Stimulated activated CD4-positive, alpha-beta T cell treated with anti-CD3 and anti-CD28 coated beads, Interleukin-2, amount 100 ng/mL, for 48 hours (primary cell): ENCODE measurements at regions not wholly inside any gene's neighbourhood (a gene's known extent, or its start where the extent isn't known, plus 50 kb on each side); places are given as distances from the start of the nearest gene placed in this dataset.

Source experiments
- DNase-seq, 2 donors: peaks; one replicate each; pipeline ENCODE4 v3.0.0-alpha.2; 2020

- DNase-seq, result no peak
These were observed 294.7 kb downstream of the C7orf25 start for GRCh38 chr7:42617071-42617765.

- DNase-seq, result no peak
These were observed 297.2 kb downstream of the C7orf25 start for GRCh38 chr7:42614636-42615035.

GRCh38 chr7:42611961-42612360 is 299.9 kb downstream of the C7orf25 start:
- DNase-seq, result no peak

DNA sequence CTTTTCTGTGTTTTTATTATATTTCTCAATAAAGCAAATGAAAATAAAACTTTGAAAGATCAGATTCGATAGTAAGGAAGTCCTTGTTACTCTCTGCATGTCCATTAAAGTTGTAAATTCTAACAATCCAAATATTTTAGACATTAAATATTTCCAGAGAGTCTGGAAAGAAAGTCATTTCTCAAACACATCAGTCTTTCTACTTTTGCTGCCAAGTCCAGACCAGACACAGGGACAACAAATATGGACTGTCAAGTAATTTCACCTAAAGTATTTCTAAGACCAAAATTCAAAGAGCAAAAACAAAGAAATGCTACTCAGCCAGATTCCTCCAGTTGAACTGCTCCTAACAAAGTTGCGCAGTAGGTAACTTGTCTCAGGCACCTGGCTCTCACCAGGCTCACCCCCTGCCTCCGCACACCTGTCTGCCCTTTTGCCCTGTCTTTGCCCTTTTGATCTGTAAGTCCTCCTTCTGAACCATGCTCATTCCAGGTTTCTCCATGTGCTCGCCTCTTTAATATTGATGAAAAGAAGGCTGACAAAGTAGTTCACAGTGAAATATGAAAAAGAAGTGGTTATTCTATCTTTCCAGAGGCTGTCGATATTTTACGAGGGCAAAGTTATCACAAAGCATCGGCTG is 300.5 kb downstream of the C7orf25 start:
- no peak for DNase-seq

GRCh38 chr7:42606193-42606905 is 305.5 kb downstream of the C7orf25 start:
- no peak for DNase-seq

DNA sequence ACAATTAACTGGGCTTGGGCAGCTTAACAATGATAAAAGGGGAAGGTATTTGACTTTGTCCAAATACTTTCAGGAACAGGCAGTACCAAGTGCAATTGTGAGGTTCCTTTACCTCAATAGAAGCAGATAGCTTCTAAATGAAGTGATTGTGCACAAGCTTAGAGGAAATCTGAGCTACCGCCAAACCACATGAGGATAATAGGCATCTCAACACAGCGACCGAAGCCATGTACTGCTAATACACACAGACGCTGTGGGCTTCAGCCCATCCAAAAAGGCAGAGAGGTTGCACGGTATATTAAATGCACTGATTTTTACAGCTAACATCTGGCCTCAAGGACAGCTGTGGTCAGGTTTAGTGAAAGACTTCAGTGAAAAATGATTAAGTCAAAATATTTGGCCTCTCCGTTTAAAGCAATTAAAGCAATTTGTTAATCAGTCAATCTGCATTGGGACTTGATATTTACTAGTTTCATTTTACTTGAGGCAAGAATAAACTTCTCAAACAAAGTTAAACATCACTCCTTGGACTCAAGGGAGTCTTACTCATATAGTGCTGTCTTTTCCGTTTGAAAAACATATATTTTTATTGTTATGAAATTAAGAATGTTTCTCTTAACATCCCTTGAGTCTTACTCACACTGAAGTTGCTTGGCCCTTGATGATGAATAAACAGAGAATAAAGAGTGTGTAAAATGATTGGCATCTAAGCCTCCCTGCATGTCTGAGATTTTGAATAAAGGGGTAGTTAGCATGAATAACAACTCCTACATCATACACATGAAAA is 306.3 kb downstream of the C7orf25 start:
- no peak for DNase-seq

DNA sequence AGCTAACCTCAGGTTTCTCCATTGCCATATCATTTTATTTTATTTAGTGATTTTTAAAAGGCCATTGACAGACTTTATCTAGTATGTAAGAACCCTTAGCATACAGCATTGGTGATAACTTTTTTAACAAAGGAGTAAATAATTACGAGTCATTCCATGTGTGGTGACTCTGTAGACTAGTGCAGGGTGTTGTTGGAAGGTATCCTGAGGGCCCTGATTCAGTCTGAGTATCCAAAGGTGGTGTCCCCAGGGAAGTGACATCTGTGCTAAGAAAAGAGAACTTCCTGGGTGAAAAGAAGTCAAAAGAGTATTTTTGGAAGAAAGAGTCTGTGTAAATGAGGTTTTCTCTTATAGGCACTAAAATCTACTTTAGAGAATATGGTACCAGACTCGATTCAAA is 308.4 kb downstream of the C7orf25 start:
- no peak for DNase-seq

- DNase-seq, result no peak
These were observed 314.6 kb downstream of the C7orf25 start for GRCh38 chr7:42597300-42597699.

DNA sequence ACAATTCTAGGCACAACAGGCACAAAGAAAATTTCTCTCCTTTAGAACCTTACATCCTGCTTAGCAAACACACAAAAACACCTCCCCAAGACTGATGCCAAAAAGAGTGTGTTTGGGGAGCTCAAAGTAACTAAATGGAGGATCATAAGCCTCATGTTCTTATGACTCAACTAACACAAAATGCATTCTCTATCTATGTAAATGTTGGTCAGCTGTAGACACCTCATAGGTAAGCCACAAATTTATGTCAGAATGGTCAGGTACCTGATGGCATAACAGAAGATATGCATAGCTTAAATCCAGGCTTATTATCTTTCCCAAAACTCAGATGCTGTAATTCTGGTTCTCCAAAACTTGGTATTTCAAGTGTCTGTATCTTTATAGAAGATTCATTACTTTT is 315.1 kb downstream of the C7orf25 start:
- DNase-seq, result no peak

- no peak for DNase-seq
These were observed 318.0 kb downstream of the C7orf25 start for GRCh38 chr7:42593860-42594259.

GRCh38 chr7:42590771-42591310 is 321.0 kb downstream of the C7orf25 start:
- DNase-seq, result no peak

- no peak for DNase-seq
These were observed 323.0 kb downstream of the C7orf25 start for GRCh38 chr7:42588876-42589275.

- no peak for DNase-seq
These were observed 324.1 kb downstream of the C7orf25 start for GRCh38 chr7:42587806-42588205.

DNA sequence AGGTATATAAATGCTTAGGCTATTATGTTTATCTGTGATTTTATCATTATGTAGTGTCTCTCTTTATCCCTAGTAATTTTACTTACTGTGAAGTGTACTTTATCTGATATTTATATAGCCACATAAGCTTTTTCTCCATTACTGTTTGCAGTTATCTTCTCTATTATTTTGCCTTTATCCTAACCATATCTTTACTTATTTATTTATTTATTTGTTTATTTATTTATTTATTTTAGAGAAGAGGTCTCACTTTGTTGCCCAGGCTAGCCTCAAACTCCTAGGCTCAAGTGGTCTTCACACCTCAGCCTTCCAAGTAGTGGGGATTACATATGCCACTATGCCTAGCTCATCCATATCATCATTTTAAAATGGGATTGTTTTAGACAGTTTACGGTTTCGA is 331.8 kb downstream of the C7orf25 start:
- no peak for DNase-seq

- DNase-seq, result no peak
These were observed 336.7 kb downstream of the C7orf25 start for GRCh38 chr7:42575171-42575570.

DNA sequence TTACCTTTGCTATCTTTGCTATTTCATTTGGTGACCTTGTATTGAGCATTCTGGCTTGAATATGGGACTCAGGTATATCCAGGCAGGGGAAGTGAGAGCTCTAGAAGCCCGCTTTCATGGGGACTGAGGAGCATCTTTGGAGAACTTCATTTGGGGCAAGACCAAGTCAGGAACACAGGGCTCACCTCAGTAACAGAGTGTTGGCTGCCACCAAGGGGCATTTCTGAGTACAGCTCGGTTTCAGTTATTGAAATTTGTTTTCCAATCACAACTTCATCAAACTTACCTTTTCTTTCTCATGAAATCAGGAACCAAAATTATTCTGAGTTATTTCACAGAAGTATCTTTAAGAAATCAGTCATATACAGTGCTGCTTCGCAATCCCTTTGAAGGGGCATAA is 337.2 kb downstream of the C7orf25 start:
- DNase-seq, result no peak

DNA sequence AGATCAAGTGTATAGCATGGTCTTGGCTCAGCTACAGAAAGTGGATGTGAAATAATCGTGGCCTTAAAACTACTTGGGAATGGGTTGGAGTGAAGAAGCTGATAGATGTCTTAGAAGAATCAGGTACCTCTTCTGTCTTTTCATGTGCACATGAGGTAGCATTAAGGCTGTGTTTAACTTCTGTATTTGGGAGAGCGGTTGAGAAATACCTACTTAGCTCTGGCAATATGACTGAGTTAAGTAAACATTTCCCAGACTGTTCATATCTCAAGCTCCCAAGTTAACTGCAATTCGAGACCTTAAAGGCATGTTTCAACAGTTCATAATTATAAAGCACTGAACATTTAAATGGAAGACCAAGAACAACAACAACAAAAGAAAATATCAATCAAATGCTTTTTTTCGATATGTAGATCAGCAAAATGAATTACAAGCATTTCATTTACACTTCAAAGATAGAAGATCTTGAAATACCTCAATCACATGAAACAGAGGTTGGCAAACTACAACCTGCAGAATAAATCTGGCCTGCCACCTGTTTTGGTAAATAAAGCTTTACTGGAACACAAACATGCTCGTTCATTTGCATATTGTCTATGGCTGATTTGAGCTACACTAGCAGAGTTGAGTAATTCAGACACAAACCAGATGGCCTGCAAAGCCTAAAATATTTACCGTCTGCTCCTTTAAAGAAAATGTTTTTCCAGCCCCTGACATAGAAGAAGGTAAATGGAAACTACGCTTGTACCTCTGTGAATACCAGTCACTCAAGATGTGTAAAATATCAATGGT is 337.1 kb upstream of the GLI3 start:
- no peak for DNase-seq

- DNase-seq, result no peak
These were observed 335.6 kb upstream of the GLI3 start for GRCh38 chr7:42572561-42572960.

GRCh38 chr7:42572056-42572455 is 335.0 kb upstream of the GLI3 start:
- DNase-seq, result no peak

DNA sequence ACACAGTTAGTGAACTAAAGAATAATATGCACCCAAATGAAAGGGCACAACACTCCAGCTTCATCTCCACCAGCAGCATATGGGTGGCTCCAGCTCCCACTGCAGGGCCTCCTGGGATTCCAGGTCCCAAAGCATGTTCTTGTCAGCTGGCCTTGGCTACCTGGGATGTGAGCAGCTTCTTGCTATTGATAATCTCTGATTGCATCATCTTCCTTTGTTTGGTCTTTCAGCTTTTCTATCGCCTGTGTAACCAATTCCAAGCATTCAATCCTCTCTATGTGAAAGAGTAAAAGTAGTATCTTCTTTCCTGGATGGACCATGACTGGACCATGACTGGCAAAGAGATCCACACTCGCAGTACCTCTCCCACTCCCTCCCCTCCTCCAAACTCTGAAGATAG is 333.9 kb upstream of the GLI3 start:
- no peak for DNase-seq

GRCh38 chr7:42567051-42567450 is 330.0 kb upstream of the GLI3 start:
- no peak for DNase-seq

- no peak for DNase-seq
These were observed 324.8 kb upstream of the GLI3 start for GRCh38 chr7:42561797-42562196.
